Neural progenitor cell (in vitro differentiated cells): ENCODE measurements at regions not wholly inside any gene's neighbourhood (a gene's known extent, or its start where the extent isn't known, plus 50 kb on each side); places are given as distances from the start of the nearest gene placed in this dataset.

Source experiments
- DNase-seq: peaks from one replicate; pipeline ENCODE4 v3.0.0-alpha.2; 2016; ENCODE audit warnings: low spot score
- H2AFZ ChIP-seq: fragments of 200-600 bp; sonication (generic); replicated peaks from 2 replicates; pipeline ENCODE4 v1.6.1; 2016; ENCODE audit warnings: antibody characterized with exemption
- H3F3A ChIP-seq: fragments of 200-600 bp; sonication (generic); 2 replicates; pipeline ENCODE4 v1.6.1; 2016; ENCODE audit warnings: antibody characterized with exemption, low read depth
- H3K27ac ChIP-seq: fragments of 200-600 bp; sonication (generic); 2 replicates; pipeline ENCODE4 v1.5.1; 2016; ENCODE audit warnings: mild to moderate bottlenecking
- H3K27me3 ChIP-seq: fragments of 200-600 bp; sonication (generic); 2 replicates; pipeline ENCODE4 v1.6.1; 2016; ENCODE audit warnings: mild to moderate bottlenecking, moderate library complexity
- H3K36me3 ChIP-seq: fragments of 200-600 bp; sonication (generic); 2 replicates; pipeline ENCODE4 v1.5.1; 2016
- H3K4me1 ChIP-seq: fragments of 200-600 bp; sonication (generic); 2 replicates; pipeline ENCODE4 v1.6.1; 2016; ENCODE audit warnings: mixed run types
- H3K4me2 ChIP-seq: fragments of 200-600 bp; sonication (generic); 2 replicates; pipeline ENCODE4 v1.6.1; 2016
- H3K4me3 ChIP-seq: fragments of 200-600 bp; sonication (generic); 2 replicates; pipeline ENCODE4 v1.5.1; 2016
- H3K79me2 ChIP-seq: fragments of 200-600 bp; sonication (generic); 2 replicates; pipeline ENCODE4 v1.6.1; 2016; ENCODE audit warnings: low read depth
- H3K9ac ChIP-seq: fragments of 200-600 bp; sonication (generic); 2 replicates; pipeline ENCODE4 v1.6.1; 2016
- H3K9me3 ChIP-seq: fragments of 200-600 bp; sonication (generic); 2 replicates; pipeline ENCODE4 v1.5.1; 2016; ENCODE audit warnings: low read depth
- H4K20me1 ChIP-seq: fragments of 200-600 bp; sonication (generic); 2 replicates; pipeline ENCODE4 v1.6.1; 2016; ENCODE audit warnings: low read depth
- H3K27ac Mint-ChIP-seq: 3 replicates; pipeline ENCODE4 v1.8.0; 2021; ENCODE audit warnings: mixed read lengths
- H3K27me3 Mint-ChIP-seq: 2 replicates; pipeline ENCODE4 v1.8.0; 2022; ENCODE audit warnings: low read depth, mild to moderate bottlenecking, inconsistent platforms, moderate library complexity, mixed read lengths; ENCODE audit not compliant: insufficient read depth
- H3K36me3 Mint-ChIP-seq: 3 replicates; pipeline ENCODE4 v1.8.0; 2021; ENCODE audit warnings: mixed read lengths
- H3K4me1 Mint-ChIP-seq: 3 replicates; pipeline ENCODE4 v1.8.0; 2021; ENCODE audit warnings: mixed read lengths
- H3K4me3 Mint-ChIP-seq: 3 replicates; pipeline ENCODE4 v1.8.0; 2021; ENCODE audit warnings: mild to moderate bottlenecking, moderate library complexity, mixed read lengths
- H3K9me3 Mint-ChIP-seq: 3 replicates; pipeline ENCODE4 v1.8.0; 2020; ENCODE audit warnings: mixed read lengths
- EZH2 ChIP-seq: fragments of 200-600 bp; sonication (generic); IDR thresholded peaks from 2 replicates; pipeline ENCODE4 v1.6.1; 2017; ENCODE audit warnings: antibody characterized with exemption, mild to moderate bottlenecking, moderate library complexity
- EZH2phosphoT487 ChIP-seq: fragments of 200-600 bp; sonication (generic); IDR thresholded peaks from 2 replicates; pipeline ENCODE4 v1.6.1; 2017; ENCODE audit warnings: antibody characterized with exemption
- TF ChIP-seq, protein P1 (sequence below): fragments of 200-600 bp; sonication (generic); IDR thresholded peaks from 2 replicates; pipeline ENCODE4 v1.5.1; 2017; ENCODE audit warnings: antibody characterized with exemption, mild to moderate bottlenecking

DNA sequence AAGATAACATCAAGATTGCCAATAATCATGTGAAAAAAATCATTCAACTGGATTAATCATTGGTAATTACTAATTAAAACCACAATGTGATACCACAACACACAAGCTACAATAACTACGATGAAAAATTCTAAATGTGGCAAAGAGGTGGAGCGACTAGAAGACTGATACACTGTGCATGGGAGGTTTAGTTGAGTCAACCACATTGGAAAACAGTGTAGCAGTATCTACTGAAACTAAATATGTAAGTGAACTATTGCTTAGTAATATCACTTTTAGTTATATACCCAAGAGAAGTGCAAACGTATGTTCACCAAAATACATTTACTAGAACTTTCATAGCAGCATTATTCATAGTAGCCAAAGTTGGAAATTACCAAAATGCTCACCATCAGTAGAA, 359.9 kb downstream of the ETS1 start:
- no peak overlapping the region for H3K4me3 ChIP-seq
- Mint-ChIP-seq H3K4me3 (no peak overlapping the region), H3K9me3 (no peaks in the 10 kb centered on the region), H3K4me1 (no peaks in the 10 kb centered on the region), H3K36me3 (no peaks in the 10 kb centered on the region), H3K27me3 (peaks cover 3% of the 10 kb centered on the region), H3K27ac (no peak overlapping the region)
- DNase-seq: no peak
- H3K79me2 ChIP-seq: no peaks in the 10 kb centered on the region
- H3K9me3 ChIP-seq: no peaks in the 10 kb centered on the region
- TF ChIP-seq EZH2phosphoT487: no peak
- no peak for TF ChIP-seq EZH2
- TF ChIP-seq, protein P1, sequence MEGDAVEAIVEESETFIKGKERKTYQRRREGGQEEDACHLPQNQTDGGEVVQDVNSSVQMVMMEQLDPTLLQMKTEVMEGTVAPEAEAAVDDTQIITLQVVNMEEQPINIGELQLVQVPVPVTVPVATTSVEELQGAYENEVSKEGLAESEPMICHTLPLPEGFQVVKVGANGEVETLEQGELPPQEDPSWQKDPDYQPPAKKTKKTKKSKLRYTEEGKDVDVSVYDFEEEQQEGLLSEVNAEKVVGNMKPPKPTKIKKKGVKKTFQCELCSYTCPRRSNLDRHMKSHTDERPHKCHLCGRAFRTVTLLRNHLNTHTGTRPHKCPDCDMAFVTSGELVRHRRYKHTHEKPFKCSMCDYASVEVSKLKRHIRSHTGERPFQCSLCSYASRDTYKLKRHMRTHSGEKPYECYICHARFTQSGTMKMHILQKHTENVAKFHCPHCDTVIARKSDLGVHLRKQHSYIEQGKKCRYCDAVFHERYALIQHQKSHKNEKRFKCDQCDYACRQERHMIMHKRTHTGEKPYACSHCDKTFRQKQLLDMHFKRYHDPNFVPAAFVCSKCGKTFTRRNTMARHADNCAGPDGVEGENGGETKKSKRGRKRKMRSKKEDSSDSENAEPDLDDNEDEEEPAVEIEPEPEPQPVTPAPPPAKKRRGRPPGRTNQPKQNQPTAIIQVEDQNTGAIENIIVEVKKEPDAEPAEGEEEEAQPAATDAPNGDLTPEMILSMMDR: no peak
- H3F3A ChIP-seq: no peaks in the 10 kb centered on the region
- no peak overlapping the region for H3K27ac ChIP-seq
- H3K4me2 ChIP-seq: no peak overlapping the region
- H2AFZ ChIP-seq: no peak overlapping the region
- H3K4me1 ChIP-seq: no peaks in the 10 kb centered on the region
- no peak overlapping the region for H3K9ac ChIP-seq
- no peaks in the 10 kb centered on the region for H3K36me3 ChIP-seq
- no peaks in the 10 kb centered on the region for H3K27me3 ChIP-seq
- no peaks in the 10 kb centered on the region for H4K20me1 ChIP-seq

DNA sequence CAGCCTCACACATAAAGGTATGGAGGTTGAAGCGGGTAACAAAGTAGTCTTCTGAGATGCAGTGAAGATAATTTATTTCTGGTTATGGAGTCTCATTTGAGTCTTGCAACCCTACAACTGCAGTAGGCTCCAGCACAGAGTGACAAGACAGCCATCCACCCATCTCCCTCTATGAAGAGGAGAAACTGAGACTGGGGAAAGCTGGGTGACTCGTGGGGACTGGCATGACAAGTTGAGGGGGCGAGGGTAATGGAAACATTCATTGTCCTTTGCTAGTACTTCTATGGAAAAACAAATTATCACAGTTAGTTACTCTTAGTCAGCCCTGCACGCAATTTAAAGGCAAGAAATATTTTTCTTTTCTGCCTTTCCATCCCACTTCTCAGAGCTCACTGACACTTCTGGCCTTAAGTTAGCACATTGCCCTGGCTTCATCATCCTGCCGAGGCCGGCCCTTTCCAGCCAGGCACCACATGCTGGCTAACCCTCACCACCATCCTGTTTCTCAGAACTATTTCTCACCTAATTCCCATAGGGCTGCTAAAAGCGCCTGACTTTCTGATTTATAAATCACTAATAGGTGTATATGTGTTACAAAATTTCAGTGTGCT, 361.1 kb downstream of the ETS1 start:
- Histone ChIP-seq H3K9me3 (no peaks in the 10 kb centered on the region), H3K27ac (no peak overlapping the region), H3K4me1 (no peaks in the 10 kb centered on the region), H4K20me1 (no peaks in the 10 kb centered on the region), H3K36me3 (no peaks in the 10 kb centered on the region), H2AFZ (peak overlapping the region; percentile 40), H3K27me3 (no peaks in the 10 kb centered on the region), H3K9ac (no peak overlapping the region), H3K79me2 (no peaks in the 10 kb centered on the region), H3F3A (no peaks in the 10 kb centered on the region), H3K4me2 (no peak overlapping the region), H3K4me3 (no peak overlapping the region)
- Mint-ChIP-seq H3K9me3 (no peaks in the 10 kb centered on the region), H3K36me3 (no peaks in the 10 kb centered on the region), H3K4me3 (no peak overlapping the region), H3K27ac (no peak overlapping the region), H3K4me1 (no peaks in the 10 kb centered on the region), H3K27me3 (peaks cover 3% of the 10 kb centered on the region)
- DNase-seq: no peak
- TF ChIP-seq EZH2: no peak

DNA sequence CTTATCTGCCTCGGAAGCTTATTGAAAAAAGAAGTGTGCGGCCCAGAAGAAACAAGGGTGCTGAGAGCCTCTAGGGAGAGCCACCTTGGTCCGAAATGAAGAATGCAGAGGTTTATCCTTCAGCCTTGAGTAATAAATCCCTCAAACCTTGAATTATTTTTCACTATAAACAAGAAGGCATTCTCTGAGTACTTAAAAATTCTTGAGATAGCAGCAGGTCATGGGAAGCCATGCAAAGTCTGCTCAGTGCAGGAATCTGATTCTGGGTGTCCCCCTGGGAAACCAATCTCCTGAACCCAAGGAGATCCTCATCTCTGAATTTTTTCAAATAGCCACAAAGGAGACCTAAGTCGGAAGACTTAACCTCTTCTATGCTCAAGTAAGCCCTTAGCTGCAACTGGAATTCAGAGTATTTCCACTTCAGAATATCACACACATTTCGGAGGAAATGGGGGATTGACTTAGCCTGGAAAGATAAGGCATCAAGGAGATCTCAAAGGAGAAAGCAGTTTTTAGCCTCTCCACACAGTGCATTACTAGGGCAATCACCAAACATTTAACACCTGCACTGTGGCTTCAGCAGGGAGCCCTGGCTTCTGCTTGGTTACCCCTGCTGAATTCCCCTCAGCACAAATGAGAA, 365.0 kb downstream of the ETS1 start:
- no peaks in the 10 kb centered on the region for H3K9me3 ChIP-seq
- H3K9ac ChIP-seq: no peak overlapping the region
- Mint-ChIP-seq H3K4me3 (no peak overlapping the region), H3K9me3 (no peaks in the 10 kb centered on the region), H3K27ac (no peak overlapping the region), H3K36me3 (no peaks in the 10 kb centered on the region), H3K4me1 (no peaks in the 10 kb centered on the region), H3K27me3 (no peaks in the 10 kb centered on the region)
- H3K27me3 ChIP-seq: no peaks in the 10 kb centered on the region
- no peaks in the 10 kb centered on the region for H4K20me1 ChIP-seq
- H2AFZ ChIP-seq: no peak overlapping the region
- no peak for DNase-seq
- no peaks in the 10 kb centered on the region for H3K4me1 ChIP-seq
- H3K79me2 ChIP-seq: no peaks in the 10 kb centered on the region
- H3K4me3 ChIP-seq: no peak overlapping the region
- no peaks in the 10 kb centered on the region for H3F3A ChIP-seq
- no peak overlapping the region for H3K27ac ChIP-seq
- H3K36me3 ChIP-seq: no peaks in the 10 kb centered on the region
- no peak for TF ChIP-seq EZH2phosphoT487
- TF ChIP-seq EZH2: no peak
- TF ChIP-seq, protein P1: no peak
- no peak overlapping the region for H3K4me2 ChIP-seq

DNA sequence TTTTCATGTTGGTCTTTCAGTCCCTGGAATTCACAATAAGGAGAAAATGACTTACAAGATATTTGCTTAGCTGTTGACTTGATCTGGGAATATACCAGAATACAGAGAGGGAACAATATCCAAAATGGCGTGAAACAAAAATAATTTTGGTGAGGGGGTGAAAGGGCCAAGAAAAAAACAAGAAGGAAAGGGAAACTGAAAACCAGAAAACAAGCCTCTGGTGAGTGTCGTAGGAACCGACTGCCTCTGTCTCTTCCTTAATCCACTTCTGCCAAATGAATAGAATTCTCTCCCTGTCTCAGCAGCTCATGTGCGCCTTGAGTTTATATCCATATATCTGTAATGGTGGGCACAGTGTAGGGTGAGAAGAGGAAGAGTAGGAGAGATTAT, 367.6 kb downstream of the ETS1 start:
- H3K4me3 Mint-ChIP-seq: no peak overlapping the region
- no peak overlapping the region for H3K4me2 ChIP-seq

More for the DNA sequence above, 367.6 kb downstream of the ETS1 start:
- no peaks in the 10 kb centered on the region for H4K20me1 ChIP-seq
- H3K9me3 ChIP-seq: no peaks in the 10 kb centered on the region
- no peaks in the 10 kb centered on the region for H3K36me3 Mint-ChIP-seq
- TF ChIP-seq EZH2phosphoT487: no peak
- TF ChIP-seq EZH2: no peak
- TF ChIP-seq, protein P1: no peak
- H3K79me2 ChIP-seq: no peaks in the 10 kb centered on the region
- H3F3A ChIP-seq: no peaks in the 10 kb centered on the region
- H3K4me1 Mint-ChIP-seq: no peaks in the 10 kb centered on the region
- DNase-seq: no peak
- no peaks in the 10 kb centered on the region for H3K27me3 Mint-ChIP-seq
- H3K27me3 ChIP-seq: no peaks in the 10 kb centered on the region
- H3K9me3 Mint-ChIP-seq: peaks cover 3% of the 10 kb centered on the region
- no peak overlapping the region for H3K4me3 ChIP-seq
- no peak overlapping the region for H2AFZ ChIP-seq
- H3K27ac Mint-ChIP-seq: no peak overlapping the region
- H3K9ac ChIP-seq: no peak overlapping the region
- no peak overlapping the region for H3K27ac ChIP-seq
- H3K4me1 ChIP-seq: no peaks in the 10 kb centered on the region
- H3K36me3 ChIP-seq: no peaks in the 10 kb centered on the region
